Keratinocyte (primary cell): ENCODE measurements at regions not wholly inside any gene's neighbourhood (a gene's known extent, or its start where the extent isn't known, plus 50 kb on each side); places are given as distances from the start of the nearest gene placed in this dataset.

Experiments used
- DNase-seq: peaks from one replicate; pipeline ENCODE4 v3.0.0-alpha.2; 2011; ENCODE audit warnings: low read depth, missing footprints, low spot score
- FAIRE-seq: peaks from 2 replicates; lab custom pipeline; 2011; peaks lifted over from hg19 to GRCh38; lab: Jason Lieb, UNC
- H2AFZ ChIP-seq: 2 replicates; pipeline ENCODE4 v1.6.0; 2012; ENCODE audit warnings: low read length, control low read depth, inconsistent platforms; ENCODE audit not compliant: control insufficient read depth
- H3K27ac ChIP-seq: 2 replicates; pipeline ENCODE4 v1.5.1; 2011; ENCODE audit warnings: low read length; ENCODE audit not compliant: control insufficient read depth, insufficient read depth
- H3K27me3 ChIP-seq: 3 replicates; pipeline ENCODE4 v1.6.0; 2011; ENCODE audit warnings: low read length; ENCODE audit not compliant: control insufficient read depth, insufficient read depth; ENCODE audit errors: extremely low read depth
- H3K36me3 ChIP-seq, 2 experiments: 2 replicates in 1 of 2; 3 replicates in 1 of 2; pipeline ENCODE4 v1.5.1; 2011; ENCODE audit warnings: low read length in 2 of 2, mild to moderate bottlenecking in 1 of 2; ENCODE audit not compliant: control insufficient read depth in 2 of 2, insufficient read depth in 2 of 2; ENCODE audit errors: extremely low read depth in 1 of 2
- H3K4me1 ChIP-seq: 3 replicates; pipeline ENCODE4 v1.5.1; 2011; ENCODE audit warnings: low read length; ENCODE audit not compliant: control insufficient read depth, insufficient read depth; ENCODE audit errors: extremely low read depth
- H3K4me2 ChIP-seq: 3 replicates; pipeline ENCODE4 v1.6.0; 2011; ENCODE audit warnings: low read depth, low read length; ENCODE audit not compliant: control insufficient read depth, insufficient read depth; ENCODE audit errors: extremely low read depth
- H3K4me3 ChIP-seq, 3 experiments: fragments of 200-600 bp in 1 of 3; sonication (generic) in 1 of 3; 2 replicates in 2 of 3; 3 replicates in 1 of 3; pipeline ENCODE4 v1.5.1; 2011 to 2016; ENCODE audit warnings: low read length in 3 of 3, mild to moderate bottlenecking in 3 of 3, control low read depth in 2 of 3, inconsistent platforms in 1 of 3, low read depth in 1 of 3, mixed read lengths in 1 of 3, mixed run types in 1 of 3, moderate library complexity in 1 of 3; ENCODE audit not compliant: control insufficient read depth in 2 of 3, insufficient read depth in 2 of 3; ENCODE audit errors: extremely low read depth in 1 of 3
- H3K79me2 ChIP-seq: 2 replicates; pipeline ENCODE4 v1.6.0; 2012; ENCODE audit warnings: low read length; ENCODE audit not compliant: control insufficient read depth, insufficient read depth
- H3K9ac ChIP-seq: 3 replicates; pipeline ENCODE4 v1.6.0; 2011; ENCODE audit warnings: low read length; ENCODE audit not compliant: control insufficient read depth, insufficient read depth; ENCODE audit errors: extremely low read depth
- H3K9me1 ChIP-seq: 3 replicates; pipeline ENCODE4 v1.6.0; 2011; ENCODE audit warnings: low read length; ENCODE audit not compliant: control insufficient read depth, insufficient read depth; ENCODE audit errors: extremely low read depth
- H3K9me3 ChIP-seq: 2 replicates; pipeline ENCODE4 v1.5.1; 2012; ENCODE audit warnings: low read depth, low read length; ENCODE audit not compliant: control insufficient read depth
- H4K20me1 ChIP-seq: 3 replicates; pipeline ENCODE4 v1.6.0; 2011; ENCODE audit warnings: low read length; ENCODE audit not compliant: control insufficient read depth, insufficient read depth; ENCODE audit errors: extremely low read depth
- CTCF ChIP-seq, 3 experiments: IDR thresholded peaks in 1 of 3; conservative IDR thresholded peaks in 1 of 3; optimal IDR thresholded peaks in 1 of 3; 2 replicates in 2 of 3; 3 replicates in 1 of 3; pipeline versions ENCODE3 to v1.5.1; 2011; ENCODE audit warnings: low read length in 3 of 3, mild to moderate bottlenecking in 3 of 3, moderate library complexity in 2 of 3, control low read depth in 1 of 3, inconsistent platforms in 1 of 3; ENCODE audit not compliant: insufficient read depth in 2 of 3; ENCODE audit errors: extremely low read depth in 1 of 3
- EZH2 ChIP-seq: IDR thresholded peaks from one replicate; pipeline ENCODE4 v1.6.1; 2012; ENCODE audit warnings: inconsistent platforms, mild to moderate bottlenecking, low read length, moderate library complexity
- dilution Hi-C: fragments of 300-500 bp; cut with MboI; formaldehyde crosslinking; loops from one replicate; pipeline ENCODE4 v1.7.0; 2020; ENCODE audit warnings: low sequenced_read_pairs; ENCODE audit not compliant: extremely low pct_ligation_motif_present

GRCh38 chr20:17798601-17799000 lies 98.8 kb downstream of the BANF2 start:
- H3K9ac ChIP-seq, result no peak overlapping the region
- dilution Hi-C loops, result no loop called here
- H3K27ac ChIP-seq, result no peak overlapping the region
- H2AFZ ChIP-seq, result no peak overlapping the region
- FAIRE-seq, result no peak
- no peaks in the 10 kb centered on the region for H3K79me2 ChIP-seq
- no peak for DNase-seq
- H4K20me1 ChIP-seq, result no peaks in the 10 kb centered on the region
- H3K27me3 ChIP-seq, result peaks cover 4% of the 10 kb centered on the region
- no peaks in the 10 kb centered on the region for H3K4me1 ChIP-seq
- H3K4me2 ChIP-seq, result no peak overlapping the region
- no peaks in the 10 kb centered on the region for H3K9me1 ChIP-seq
- TF ChIP-seq EZH2 (no peak), CTCF (optimal IDR thresholded peaks at IDR 0.05 in 1 of 3, IDR thresholded peaks at IDR 0.05 in 1 of 3, conservative IDR thresholded peaks at IDR 0.05 in 1 of 3; ENCODE audit: extremely low read depth in 1 of 3, insufficient read depth in 2 of 3, low read length in 3 of 3) (no peak)
- no peaks in the 10 kb centered on the region for H3K36me3 ChIP-seq
- H3K9me3 ChIP-seq, result no peaks in the 10 kb centered on the region
- H3K4me3 ChIP-seq, result no peak overlapping the region

GRCh38 chr20:17797579-17797978 lies 97.8 kb downstream of the BANF2 start:
- dilution Hi-C loops, result no loop called here
- Histone ChIP-seq H4K20me1 (no peaks in the 10 kb centered on the region), H3K27me3 (peaks cover 4% of the 10 kb centered on the region), H3K9ac (no peak overlapping the region), H2AFZ (no peak overlapping the region), H3K9me3 (no peaks in the 10 kb centered on the region), H3K9me1 (no peaks in the 10 kb centered on the region), H3K27ac (no peak overlapping the region), H3K4me2 (no peak overlapping the region), H3K4me3 (no peak overlapping the region), H3K4me1 (no peaks in the 10 kb centered on the region), H3K36me3 (no peaks in the 10 kb centered on the region), H3K79me2 (no peaks in the 10 kb centered on the region)
- FAIRE-seq (no peak), DNase-seq (no peak)
- TF ChIP-seq EZH2, result no peak
- no peak for TF ChIP-seq CTCF (optimal IDR thresholded peaks at IDR 0.05 in 1 of 3, IDR thresholded peaks at IDR 0.05 in 1 of 3, conservative IDR thresholded peaks at IDR 0.05 in 1 of 3; ENCODE audit: extremely low read depth in 1 of 3, insufficient read depth in 2 of 3, low read length in 3 of 3)
